ENCODE measurements at regions not wholly inside any gene's neighbourhood (a gene's known extent, or its start where the extent isn't known, plus 50 kb on each side); places are given as distances from the start of the nearest gene placed in this dataset.

- no peak for TF ChIP-seq CTCF (IDR thresholded peaks at IDR 0.05)
- no peak for TF ChIP-seq POLR2A (IDR thresholded peaks at IDR 0.05)
- TF ChIP-seq EP300 (IDR thresholded peaks at IDR 0.05), result no peak
Measured at GRCh38 chr12:25887367-25887766, 71.1 kb upstream of the RASSF8 start.
